ENCODE measurements at regions not wholly inside any gene's neighbourhood (a gene's known extent, or its start where the extent isn't known, plus 50 kb on each side); places are given as distances from the start of the nearest gene placed in this dataset.

DNA sequence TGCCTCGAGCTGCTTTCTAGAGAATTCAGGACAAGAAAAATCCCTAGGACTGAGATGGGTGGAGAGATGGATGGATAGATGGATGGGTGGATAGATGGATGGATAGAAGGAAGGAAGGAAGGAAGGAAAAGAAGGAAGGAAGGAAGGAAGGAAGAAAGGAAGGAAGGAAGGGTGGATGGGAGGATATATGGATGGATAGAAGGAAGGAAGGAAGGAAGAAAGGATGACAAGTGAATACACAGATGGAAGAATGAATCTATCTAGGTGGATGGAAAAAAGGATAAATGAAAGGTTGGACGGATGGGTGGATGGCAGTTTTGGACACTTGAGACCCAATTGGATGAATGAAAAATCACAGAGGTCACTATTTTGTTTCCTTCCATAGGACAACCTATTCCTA lies 120.4 kb upstream of the KAZN start:
- Mint-ChIP-seq H3K27me3 (ENCODE audit: low read depth) (no peaks in the 10 kb centered on the region), H3K4me3 (no peak overlapping the region), H3K9me3 (peaks cover 3% of the 10 kb centered on the region), H3K36me3 (ENCODE audit: low read depth) (no peaks in the 10 kb centered on the region), H3K27ac (no peak overlapping the region), H3K4me1 (no peaks in the 10 kb centered on the region)
- TF ChIP-seq, protein P1, sequence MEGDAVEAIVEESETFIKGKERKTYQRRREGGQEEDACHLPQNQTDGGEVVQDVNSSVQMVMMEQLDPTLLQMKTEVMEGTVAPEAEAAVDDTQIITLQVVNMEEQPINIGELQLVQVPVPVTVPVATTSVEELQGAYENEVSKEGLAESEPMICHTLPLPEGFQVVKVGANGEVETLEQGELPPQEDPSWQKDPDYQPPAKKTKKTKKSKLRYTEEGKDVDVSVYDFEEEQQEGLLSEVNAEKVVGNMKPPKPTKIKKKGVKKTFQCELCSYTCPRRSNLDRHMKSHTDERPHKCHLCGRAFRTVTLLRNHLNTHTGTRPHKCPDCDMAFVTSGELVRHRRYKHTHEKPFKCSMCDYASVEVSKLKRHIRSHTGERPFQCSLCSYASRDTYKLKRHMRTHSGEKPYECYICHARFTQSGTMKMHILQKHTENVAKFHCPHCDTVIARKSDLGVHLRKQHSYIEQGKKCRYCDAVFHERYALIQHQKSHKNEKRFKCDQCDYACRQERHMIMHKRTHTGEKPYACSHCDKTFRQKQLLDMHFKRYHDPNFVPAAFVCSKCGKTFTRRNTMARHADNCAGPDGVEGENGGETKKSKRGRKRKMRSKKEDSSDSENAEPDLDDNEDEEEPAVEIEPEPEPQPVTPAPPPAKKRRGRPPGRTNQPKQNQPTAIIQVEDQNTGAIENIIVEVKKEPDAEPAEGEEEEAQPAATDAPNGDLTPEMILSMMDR (IDR thresholded peaks at IDR 0.05; ENCODE audit: unreplicated experiment in 3 of 3): no peak

DNA sequence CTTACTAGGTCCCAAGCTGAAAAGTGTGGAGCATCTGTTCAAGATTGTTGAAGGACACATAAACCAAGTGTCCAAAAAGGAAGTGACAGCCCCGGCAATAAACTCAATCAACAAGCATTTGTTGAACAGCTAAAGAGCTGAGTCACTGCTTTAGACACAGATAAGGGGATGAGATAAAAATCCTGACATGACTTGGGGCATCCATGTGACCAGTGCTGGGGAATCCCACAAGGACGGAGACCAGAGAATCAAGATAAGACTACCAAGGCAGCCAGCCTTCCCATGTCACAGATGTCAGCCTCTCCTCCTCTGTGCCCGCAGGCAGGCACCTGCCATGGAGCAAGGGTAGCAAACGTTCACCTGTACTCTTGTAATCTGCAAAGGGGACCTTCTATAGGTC lies 118.6 kb upstream of the KAZN start:
- no peak overlapping the region for H3K27ac Mint-ChIP-seq
- peaks cover 2% of the 10 kb centered on the region for H3K9me3 Mint-ChIP-seq
- no peak overlapping the region for H3K4me3 Mint-ChIP-seq
- no peaks in the 10 kb centered on the region for H3K27me3 Mint-ChIP-seq (ENCODE audit: low read depth)
- no peaks in the 10 kb centered on the region for H3K36me3 Mint-ChIP-seq (ENCODE audit: low read depth)
- H3K4me1 Mint-ChIP-seq: no peaks in the 10 kb centered on the region
- TF ChIP-seq, protein P1 (IDR thresholded peaks at IDR 0.05; ENCODE audit: unreplicated experiment in 3 of 3): no peak

DNA sequence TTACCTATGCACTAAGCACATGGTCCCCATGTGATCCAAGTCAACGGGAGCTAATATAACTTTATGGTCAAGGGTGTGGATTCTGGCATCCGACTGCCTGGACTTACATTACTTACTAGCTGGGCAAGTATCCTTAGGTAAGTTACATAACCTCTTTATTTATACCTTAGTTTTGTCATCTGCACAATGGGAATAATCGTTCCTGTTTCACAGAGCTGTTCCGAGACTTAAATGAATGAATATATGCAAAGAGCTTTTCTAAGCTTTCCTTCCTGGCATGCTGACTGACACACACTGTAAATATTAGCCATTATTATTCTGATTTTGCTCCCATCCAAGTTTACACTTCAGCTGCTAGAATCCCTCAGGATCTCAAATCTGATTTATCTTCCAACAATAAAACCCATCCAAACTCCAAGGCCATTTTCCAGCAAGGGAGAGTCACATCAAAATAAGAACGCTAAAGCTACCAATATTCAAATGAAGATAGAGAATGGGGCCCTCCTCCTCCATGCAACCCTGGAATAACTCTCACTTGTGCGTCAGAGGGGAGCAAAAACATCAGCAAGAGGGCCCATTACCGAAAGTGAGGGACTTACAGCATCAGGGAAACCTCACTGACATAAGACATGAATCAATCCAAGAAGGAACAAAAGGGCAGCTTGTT lies 115.6 kb upstream of the KAZN start:
- peaks cover 2% of the 10 kb centered on the region for H3K9me3 Mint-ChIP-seq
- peaks cover 20% of the 10 kb centered on the region for H3K4me1 Mint-ChIP-seq
- no peaks in the 10 kb centered on the region for H3K27me3 Mint-ChIP-seq (ENCODE audit: low read depth)
- H3K27ac Mint-ChIP-seq: no peak overlapping the region
- TF ChIP-seq, protein P1 (IDR thresholded peaks at IDR 0.05; ENCODE audit: unreplicated experiment in 3 of 3): no peak
- H3K4me3 Mint-ChIP-seq: no peak overlapping the region
- no peaks in the 10 kb centered on the region for H3K36me3 Mint-ChIP-seq (ENCODE audit: low read depth)

DNA sequence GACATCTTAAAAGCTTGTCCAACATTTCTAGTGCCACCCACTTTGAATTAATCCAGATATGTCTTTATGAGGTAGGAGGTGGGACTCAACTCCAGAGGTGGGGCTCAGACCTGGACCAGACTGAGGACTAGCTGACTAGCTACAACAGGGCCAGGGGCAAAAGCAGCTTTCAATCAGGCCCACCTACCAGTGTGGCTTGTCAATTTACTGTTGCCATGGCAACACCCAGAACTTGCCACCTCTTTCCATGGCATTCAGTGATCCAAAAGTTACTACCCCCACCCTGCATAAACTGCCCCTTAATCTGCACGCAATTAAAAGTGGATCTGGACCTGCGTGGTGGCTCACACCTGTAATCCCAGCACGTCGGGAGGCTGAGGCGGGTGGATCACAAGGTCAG lies 113.2 kb upstream of the KAZN start:
- H3K36me3 Mint-ChIP-seq (ENCODE audit: low read depth): no peaks in the 10 kb centered on the region
- peaks cover 2% of the 10 kb centered on the region for H3K9me3 Mint-ChIP-seq
- TF ChIP-seq, protein P1 (IDR thresholded peaks at IDR 0.05; ENCODE audit: unreplicated experiment in 3 of 3): no peak
- H3K27me3 Mint-ChIP-seq (ENCODE audit: low read depth): no peaks in the 10 kb centered on the region
- H3K4me1 Mint-ChIP-seq: peaks cover 21% of the 10 kb centered on the region
- no peak overlapping the region for H3K4me3 Mint-ChIP-seq
- no peak overlapping the region for H3K27ac Mint-ChIP-seq

DNA sequence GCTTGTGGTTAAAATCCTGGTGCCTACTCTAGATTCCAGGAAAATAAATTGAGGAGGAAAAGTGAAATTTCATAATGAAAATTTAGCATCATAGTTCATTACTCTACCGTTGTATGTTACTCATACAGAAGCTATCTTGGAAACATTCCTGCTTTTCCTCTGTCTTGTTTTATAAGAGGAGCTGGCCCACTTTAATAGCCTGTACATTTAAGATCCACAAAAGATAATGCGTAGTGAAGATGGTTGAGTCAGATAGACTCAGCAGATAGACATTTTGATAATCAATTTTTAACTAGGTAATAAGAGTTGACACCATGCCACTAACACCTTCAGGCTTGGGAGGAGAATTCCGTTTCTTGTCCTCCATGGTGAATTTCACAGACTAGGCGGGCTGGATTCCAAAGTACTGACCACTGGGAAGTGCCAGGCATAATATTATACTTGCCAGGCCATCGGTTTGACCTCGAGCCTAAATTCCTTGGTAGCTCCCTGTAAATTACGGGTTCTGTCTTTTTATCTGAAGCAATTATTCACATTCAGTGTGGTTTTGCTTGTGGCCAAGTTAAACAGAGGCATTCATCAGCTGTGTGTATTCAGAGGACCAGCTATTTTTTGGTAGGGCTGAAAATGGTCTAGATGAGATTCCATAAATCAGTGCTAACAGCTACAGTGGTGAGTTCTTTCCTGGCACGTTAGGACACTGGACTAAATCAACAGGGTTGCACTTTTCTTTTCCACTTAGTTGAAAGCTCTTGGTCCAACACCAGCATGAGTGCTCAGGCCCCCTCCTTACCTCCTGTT lies 111.9 kb upstream of the KAZN start:
- H3K27ac Mint-ChIP-seq: peak overlapping the region in 2 of 3 experiments; percentile 29 to 40
- H3K27me3 Mint-ChIP-seq (ENCODE audit: low read depth): no peaks in the 10 kb centered on the region
- H3K36me3 Mint-ChIP-seq (ENCODE audit: low read depth): no peaks in the 10 kb centered on the region
- TF ChIP-seq, protein P1 (IDR thresholded peaks at IDR 0.05; ENCODE audit: unreplicated experiment in 3 of 3): no peak
- no peak overlapping the region for H3K4me3 Mint-ChIP-seq
- H3K4me1 Mint-ChIP-seq: peaks cover 22% of the 10 kb centered on the region
- H3K9me3 Mint-ChIP-seq: peaks cover 2% of the 10 kb centered on the region
